Vagina (tissue), 2 donors: ENCODE measurements at regions not wholly inside any gene's neighbourhood (a gene's known extent, or its start where the extent isn't known, plus 50 kb on each side); places are given as distances from the start of the nearest gene placed in this dataset.

Experiments used
- DNase-seq, 2 donors: peaks; one replicate each; pipeline ENCODE4 v3.0.0-alpha.2; 2017; ENCODE audit errors: extremely low spot score in 2 of 2
- H3K27ac ChIP-seq: fragments of 200-600 bp; sonication (generic); one replicate; pipeline ENCODE4 v1.5.1; 2019
- H3K27me3 ChIP-seq: fragments of 200-600 bp; sonication (generic); one replicate; pipeline ENCODE4 v1.5.1; 2019
- H3K36me3 ChIP-seq, 2 donors: fragments of 200-600 bp; sonication (generic); one replicate each; pipeline ENCODE4 v1.5.1; 2017 to 2019
- H3K4me1 ChIP-seq: fragments of 200-600 bp; sonication (generic); one replicate; pipeline ENCODE4 v1.5.1; 2019
- H3K4me3 ChIP-seq, 2 donors: fragments of 200-600 bp; sonication (generic); 1 replicate in 1 of 2; 2 replicates in 1 of 2; pipeline ENCODE4 v1.5.1; 2016 to 2019
- H3K9me3 ChIP-seq: fragments of 200-600 bp; sonication (generic); one replicate; pipeline ENCODE4 v1.5.1; 2019
- CTCF ChIP-seq, 3 experiments: fragments of 450-650 bp in 2 of 3; fragments of 200-600 bp in 1 of 3; sonication (generic) in 1 of 3; IDR thresholded peaks; one replicate each; pipeline ENCODE4 v1.5.1; 2017 to 2019; ENCODE audit warnings: antibody characterized with exemption in 3 of 3, mild to moderate bottlenecking in 2 of 3, moderate library complexity in 2 of 3
- POLR2A ChIP-seq, 2 donors: fragments of 450-650 bp; IDR thresholded peaks; one replicate each; pipeline ENCODE4 v1.6.1; 2017; ENCODE audit warnings: antibody characterized with exemption in 2 of 2, mild to moderate bottlenecking in 2 of 2, moderate library complexity in 2 of 2
- POLR2AphosphoS5 ChIP-seq, 2 donors: sonication (generic); formaldehyde crosslinking; IDR thresholded peaks; one replicate each; pipeline ENCODE4 v1.9.0; 2017; ENCODE audit warnings: antibody characterized with exemption in 2 of 2, mild to moderate bottlenecking in 2 of 2, low read depth in 1 of 2; ENCODE audit not compliant: insufficient read depth in 1 of 2
- intact Hi-C: fragments of 100-400 bp; cut with DNase I; formaldehyde crosslinking; loops from one replicate; pipeline ENCODE4 v1.15.1; 2023

- H3K4me1 ChIP-seq, result no peaks in the 10 kb centered on the region
- no peak overlapping the region for H3K4me3 ChIP-seq
- H3K27me3 ChIP-seq, result no peaks in the 10 kb centered on the region
- no peaks in the 10 kb centered on the region for H3K36me3 ChIP-seq
- no peaks in the 10 kb centered on the region for H3K9me3 ChIP-seq
- DNase-seq, result no peak
- no peak overlapping the region for H3K27ac ChIP-seq
- TF ChIP-seq POLR2AphosphoS5 (IDR thresholded peaks at IDR 0.05; ENCODE audit: insufficient read depth in 1 of 2, low read depth in 1 of 2), result no peak
- TF ChIP-seq POLR2A (IDR thresholded peaks at IDR 0.05), result no peak
- no peak for TF ChIP-seq CTCF (IDR thresholded peaks at IDR 0.05)
- intact Hi-C loops, result no loop called here
Measured at GRCh38 chr2:146123256-146123655, 1603.3 kb upstream of the ZEB2 start.

GRCh38 chr2:146119586-146119985, 1599.7 kb upstream of the ZEB2 start:
- no peaks in the 10 kb centered on the region for H3K27me3 ChIP-seq

GRCh38 chr2:146108993-146109392, 1589.1 kb upstream of the ZEB2 start:
- no peak for DNase-seq
- Histone ChIP-seq H3K4me1 (no peaks in the 10 kb centered on the region), H3K36me3 (no peaks in the 10 kb centered on the region), H3K27ac (no peak overlapping the region), H3K27me3 (no peaks in the 10 kb centered on the region), H3K9me3 (no peaks in the 10 kb centered on the region), H3K4me3 (no peak overlapping the region)
- intact Hi-C loops, result no loop called here
- TF ChIP-seq CTCF (IDR thresholded peaks at IDR 0.05) (no peak), POLR2AphosphoS5 (IDR thresholded peaks at IDR 0.05; ENCODE audit: insufficient read depth in 1 of 2, low read depth in 1 of 2) (no peak), POLR2A (IDR thresholded peaks at IDR 0.05) (no peak)

More at GRCh38 chr2:146119586-146119985, 1599.7 kb upstream of the ZEB2 start:
- H3K9me3 ChIP-seq, result no peaks in the 10 kb centered on the region
- no peaks in the 10 kb centered on the region for H3K36me3 ChIP-seq
- DNase-seq, result no peak
- H3K27ac ChIP-seq, result no peak overlapping the region
- H3K4me3 ChIP-seq, result no peak overlapping the region
- intact Hi-C loops, result no loop called here
- H3K4me1 ChIP-seq, result no peaks in the 10 kb centered on the region
- no peak for TF ChIP-seq POLR2AphosphoS5 (IDR thresholded peaks at IDR 0.05; ENCODE audit: insufficient read depth in 1 of 2, low read depth in 1 of 2)
- TF ChIP-seq CTCF (IDR thresholded peaks at IDR 0.05), result no peak
- no peak for TF ChIP-seq POLR2A (IDR thresholded peaks at IDR 0.05)

GRCh38 chr2:146094185-146094584, 1574.3 kb upstream of the ZEB2 start:
- no peaks in the 10 kb centered on the region for H3K9me3 ChIP-seq
- TF ChIP-seq POLR2AphosphoS5 (IDR thresholded peaks at IDR 0.05; ENCODE audit: insufficient read depth in 1 of 2, low read depth in 1 of 2), result no peak
- TF ChIP-seq POLR2A (IDR thresholded peaks at IDR 0.05), result no peak
- TF ChIP-seq CTCF (IDR thresholded peaks at IDR 0.05), result no peak
- H3K27me3 ChIP-seq, result no peaks in the 10 kb centered on the region
- no peak overlapping the region for H3K4me3 ChIP-seq
- no peak for DNase-seq
- intact Hi-C loops, result no loop called here
- H3K4me1 ChIP-seq, result no peaks in the 10 kb centered on the region
- H3K36me3 ChIP-seq, result no peaks in the 10 kb centered on the region
- H3K27ac ChIP-seq, result no peak overlapping the region

GRCh38 chr2:146081459-146081858, 1561.5 kb upstream of the ZEB2 start:
- Histone ChIP-seq H3K27ac (no peak overlapping the region), H3K36me3 (no peaks in the 10 kb centered on the region), H3K27me3 (no peaks in the 10 kb centered on the region), H3K4me1 (no peaks in the 10 kb centered on the region), H3K9me3 (no peaks in the 10 kb centered on the region), H3K4me3 (no peak overlapping the region)
- no peak for DNase-seq
- intact Hi-C loops, result no loop called here
- TF ChIP-seq CTCF (IDR thresholded peaks at IDR 0.05) (no peak), POLR2A (IDR thresholded peaks at IDR 0.05) (no peak), POLR2AphosphoS5 (IDR thresholded peaks at IDR 0.05; ENCODE audit: insufficient read depth in 1 of 2, low read depth in 1 of 2) (no peak)
